ENCODE measurements at regions not wholly inside any gene's neighbourhood (a gene's known extent, or its start where the extent isn't known, plus 50 kb on each side); places are given as distances from the start of the nearest gene placed in this dataset.

DNA sequence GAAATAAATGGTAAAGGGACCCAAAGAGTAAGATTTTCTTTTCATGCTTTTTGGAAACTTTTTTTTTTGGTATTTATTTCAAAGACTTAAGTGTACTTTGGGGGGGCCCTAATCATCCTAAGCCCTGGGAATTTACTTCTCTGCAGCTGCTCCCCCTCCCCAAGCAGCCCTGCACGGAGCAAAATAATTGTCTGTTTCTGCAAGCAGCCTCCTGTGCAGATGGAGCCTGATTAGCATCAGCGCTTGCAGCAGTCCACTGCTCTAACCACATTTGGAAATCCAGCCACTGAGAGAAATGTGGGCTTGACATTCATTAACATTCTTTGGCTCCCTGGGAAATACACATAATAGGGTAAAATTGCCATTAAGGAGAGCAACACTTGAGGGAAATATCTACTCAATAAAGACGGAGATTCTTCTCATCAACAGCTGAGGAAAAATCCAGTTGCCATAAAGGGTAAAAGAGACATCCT, 309.2 kb upstream of the MAP3K7 start:
- Histone ChIP-seq H3K4me3 (no peak overlapping the region), H3K79me2 (ENCODE audit: low read depth) (no peaks in the 10 kb centered on the region), H2AFZ (no peak overlapping the region), H3K27me3 (ENCODE audit: insufficient read depth, low read depth) (no peaks in the 10 kb centered on the region), H3K9me2 (ENCODE audit: insufficient read depth) (no peaks in the 10 kb centered on the region), H3F3A (ENCODE audit: insufficient read depth, low read depth) (no peaks in the 10 kb centered on the region), H3K4me2 (no peak overlapping the region), H4K20me1 (ENCODE audit: insufficient read depth) (no peaks in the 10 kb centered on the region), H3K27ac (no peak overlapping the region), H3K4me1 (replicated peaks; ENCODE audit: insufficient read depth) (no peaks in the 10 kb centered on the region), H3K36me3 (ENCODE audit: low read depth) (no peaks in the 10 kb centered on the region), H3K9me3 (ENCODE audit: insufficient read depth, low read depth) (no peaks in the 10 kb centered on the region)
- TF ChIP-seq EZH2 (IDR thresholded peaks at IDR 0.05; ENCODE audit: low read depth) = no peak
- no peak for TF ChIP-seq CTCF (conservative IDR thresholded peaks at IDR 0.05)
- ChIA-PET POLR2A (ENCODE audit: unreplicated experiment) (no interaction called here), CTCF (no interaction called here)
- intact Hi-C loops (cut with micrococcal nuclease; ENCODE audit: unreplicated experiment) = no loop called here
- BruUV-seq (replicated peaks) = no TSS peak
- no peak for DNase-seq

DNA sequence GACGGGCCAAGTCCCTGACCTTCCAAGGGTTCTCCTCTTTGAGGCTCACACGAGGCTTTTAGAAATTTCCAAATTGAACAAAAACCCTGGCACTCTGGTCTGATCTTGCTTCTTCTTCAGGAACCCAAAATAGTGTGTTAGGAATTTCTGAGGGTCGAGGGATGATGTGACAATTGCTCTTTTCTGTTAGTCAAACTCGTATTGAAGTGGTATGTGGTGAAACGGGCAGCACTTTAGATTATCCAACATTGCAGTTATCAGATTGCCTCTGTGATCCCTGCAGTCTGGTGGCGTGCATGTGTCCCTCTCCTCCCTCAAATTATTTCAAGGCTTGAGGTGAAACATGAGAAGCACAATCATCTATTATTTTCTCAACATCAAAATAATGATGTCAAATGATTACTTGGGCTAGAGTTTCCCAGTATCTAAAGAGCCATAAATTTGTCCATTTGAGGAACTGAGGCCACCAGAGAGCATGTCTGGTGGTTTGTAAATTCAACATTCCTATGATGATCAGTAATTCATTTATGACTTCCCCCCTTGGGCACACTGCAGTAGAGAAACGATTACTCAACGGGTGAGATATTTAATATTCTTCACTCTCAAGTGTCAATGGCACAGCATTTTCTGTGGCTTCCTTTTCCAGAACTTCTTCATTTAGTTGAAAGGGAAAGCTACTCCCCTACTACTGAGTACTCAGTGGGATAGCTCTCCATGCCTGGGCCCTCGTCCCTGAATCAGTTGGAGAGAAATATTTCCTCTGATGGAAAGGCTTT, 308.6 kb upstream of the MAP3K7 start:
- no peaks in the 10 kb centered on the region for H3K4me1 ChIP-seq (replicated peaks; ENCODE audit: insufficient read depth)
- CTCF ChIA-PET = no interaction called here
- no peaks in the 10 kb centered on the region for H3K27me3 ChIP-seq (ENCODE audit: insufficient read depth, low read depth)
- TF ChIP-seq EZH2 (IDR thresholded peaks at IDR 0.05; ENCODE audit: low read depth) (no peak), CTCF (conservative IDR thresholded peaks at IDR 0.05) (no peak)
- H3K79me2 ChIP-seq (ENCODE audit: low read depth) = no peaks in the 10 kb centered on the region
- H3K9me3 ChIP-seq (ENCODE audit: insufficient read depth, low read depth) = no peaks in the 10 kb centered on the region
- H3K36me3 ChIP-seq (ENCODE audit: low read depth) = no peaks in the 10 kb centered on the region
- H3K27ac ChIP-seq = no peak overlapping the region
- H3K9me2 ChIP-seq (ENCODE audit: insufficient read depth) = no peaks in the 10 kb centered on the region
- no peak overlapping the region for H2AFZ ChIP-seq
- H3K4me2 ChIP-seq = no peak overlapping the region
- POLR2A ChIA-PET (ENCODE audit: unreplicated experiment) = no interaction called here
- intact Hi-C loops (cut with micrococcal nuclease; ENCODE audit: unreplicated experiment) = no loop called here
- no peaks in the 10 kb centered on the region for H3F3A ChIP-seq (ENCODE audit: insufficient read depth, low read depth)
- no peaks in the 10 kb centered on the region for H4K20me1 ChIP-seq (ENCODE audit: insufficient read depth)
- BruUV-seq (replicated peaks) = no TSS peak
- no peak overlapping the region for H3K4me3 ChIP-seq
- no peak for DNase-seq

- Histone ChIP-seq H3K79me2 (ENCODE audit: low read depth) (no peaks in the 10 kb centered on the region), H3K4me1 (replicated peaks; ENCODE audit: insufficient read depth) (no peaks in the 10 kb centered on the region), H3K9me3 (ENCODE audit: insufficient read depth, low read depth) (no peaks in the 10 kb centered on the region), H3K36me3 (ENCODE audit: low read depth) (no peaks in the 10 kb centered on the region), H3K27me3 (ENCODE audit: insufficient read depth, low read depth) (no peaks in the 10 kb centered on the region), H3K27ac (no peak overlapping the region), H3K4me3 (no peak overlapping the region), H4K20me1 (ENCODE audit: insufficient read depth) (no peaks in the 10 kb centered on the region), H3K9me2 (ENCODE audit: insufficient read depth) (no peaks in the 10 kb centered on the region), H2AFZ (no peak overlapping the region), H3K4me2 (no peak overlapping the region), H3F3A (ENCODE audit: insufficient read depth, low read depth) (no peaks in the 10 kb centered on the region)
- TF ChIP-seq CTCF (conservative IDR thresholded peaks at IDR 0.05) (no peak), EZH2 (IDR thresholded peaks at IDR 0.05; ENCODE audit: low read depth) (no peak)
- CTCF ChIA-PET = no interaction called here
- DNase-seq = no peak
- intact Hi-C loops (cut with micrococcal nuclease; ENCODE audit: unreplicated experiment) = no loop called here
- BruUV-seq (replicated peaks) = no TSS peak
- POLR2A ChIA-PET (ENCODE audit: unreplicated experiment) = no interaction called here
These were observed 307.6 kb upstream of the MAP3K7 start for GRCh38 chr6:90894285-90895130.
